Mucosa of descending colon (tissue), 3 donors: ENCODE measurements at regions not wholly inside any gene's neighbourhood (a gene's known extent, or its start where the extent isn't known, plus 50 kb on each side); places are given as distances from the start of the nearest gene placed in this dataset.

Source experiments
- ATAC-seq: fragments of 200-7000 bp; cut with Tn5 transposase; one replicate; pipeline ENCODE4 v1.9.1; 2020; ENCODE audit warnings: mild to moderate bottlenecking, moderate library complexity
- DNase-seq, 3 donors: peaks; one replicate each; pipeline ENCODE4 v3.0.0-alpha.2; 2020
- H3K36me3 ChIP-seq: fragments of 200-600 bp; one replicate; pipeline ENCODE4 v1.8.0; 2021; ENCODE audit warnings: low read depth, mild to moderate bottlenecking
- H3K4me1 ChIP-seq: fragments of 200-600 bp; one replicate; pipeline ENCODE4 v1.8.0; 2021; ENCODE audit warnings: low read depth, mild to moderate bottlenecking
- H3K4me3 ChIP-seq: fragments of 200-600 bp; one replicate; pipeline ENCODE4 v1.8.0; 2021; ENCODE audit warnings: mild to moderate bottlenecking
- H3K9me3 ChIP-seq: fragments of 200-600 bp; one replicate; pipeline ENCODE4 v1.8.0; 2021; ENCODE audit warnings: mild to moderate bottlenecking
- intact Hi-C, 2 donors: fragments of 100-400 bp; cut with DNase I in 1 of 2; cut with micrococcal nuclease in 1 of 2; formaldehyde crosslinking; loops; one replicate each; pipeline versions ENCODE4 v1.11.0 to v1.11.1; 2022; cut with DNase I, micrococcal nuclease
- TF ChIP-seq, protein P1 (sequence below): fragments of 200-600 bp; IDR thresholded peaks from one replicate; pipeline ENCODE4 v1.8.0; 2022; ENCODE audit warnings: antibody characterized with exemption, mild to moderate bottlenecking
- donor health status: DM: no; HTN: no; CAD: no; lungs with moderate emphysema.
- donor health status: DM: no; HTN: no; CAD: no.
- donor health status: DM: no; HTN: yes; CAD: no.

- TF ChIP-seq, protein P1, sequence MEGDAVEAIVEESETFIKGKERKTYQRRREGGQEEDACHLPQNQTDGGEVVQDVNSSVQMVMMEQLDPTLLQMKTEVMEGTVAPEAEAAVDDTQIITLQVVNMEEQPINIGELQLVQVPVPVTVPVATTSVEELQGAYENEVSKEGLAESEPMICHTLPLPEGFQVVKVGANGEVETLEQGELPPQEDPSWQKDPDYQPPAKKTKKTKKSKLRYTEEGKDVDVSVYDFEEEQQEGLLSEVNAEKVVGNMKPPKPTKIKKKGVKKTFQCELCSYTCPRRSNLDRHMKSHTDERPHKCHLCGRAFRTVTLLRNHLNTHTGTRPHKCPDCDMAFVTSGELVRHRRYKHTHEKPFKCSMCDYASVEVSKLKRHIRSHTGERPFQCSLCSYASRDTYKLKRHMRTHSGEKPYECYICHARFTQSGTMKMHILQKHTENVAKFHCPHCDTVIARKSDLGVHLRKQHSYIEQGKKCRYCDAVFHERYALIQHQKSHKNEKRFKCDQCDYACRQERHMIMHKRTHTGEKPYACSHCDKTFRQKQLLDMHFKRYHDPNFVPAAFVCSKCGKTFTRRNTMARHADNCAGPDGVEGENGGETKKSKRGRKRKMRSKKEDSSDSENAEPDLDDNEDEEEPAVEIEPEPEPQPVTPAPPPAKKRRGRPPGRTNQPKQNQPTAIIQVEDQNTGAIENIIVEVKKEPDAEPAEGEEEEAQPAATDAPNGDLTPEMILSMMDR, result no peak
- H3K4me3 ChIP-seq, result no peak overlapping the region
- DNase-seq, result no peak
- no peak for ATAC-seq
- intact Hi-C loops, result no loop called here
- no peaks in the 10 kb centered on the region for H3K36me3 ChIP-seq
- no peaks in the 10 kb centered on the region for H3K9me3 ChIP-seq
- no peaks in the 10 kb centered on the region for H3K4me1 ChIP-seq
Observed at GRCh38 chr2:238651306-238652052, 196.4 kb upstream of the TWIST2 start.

DNA sequence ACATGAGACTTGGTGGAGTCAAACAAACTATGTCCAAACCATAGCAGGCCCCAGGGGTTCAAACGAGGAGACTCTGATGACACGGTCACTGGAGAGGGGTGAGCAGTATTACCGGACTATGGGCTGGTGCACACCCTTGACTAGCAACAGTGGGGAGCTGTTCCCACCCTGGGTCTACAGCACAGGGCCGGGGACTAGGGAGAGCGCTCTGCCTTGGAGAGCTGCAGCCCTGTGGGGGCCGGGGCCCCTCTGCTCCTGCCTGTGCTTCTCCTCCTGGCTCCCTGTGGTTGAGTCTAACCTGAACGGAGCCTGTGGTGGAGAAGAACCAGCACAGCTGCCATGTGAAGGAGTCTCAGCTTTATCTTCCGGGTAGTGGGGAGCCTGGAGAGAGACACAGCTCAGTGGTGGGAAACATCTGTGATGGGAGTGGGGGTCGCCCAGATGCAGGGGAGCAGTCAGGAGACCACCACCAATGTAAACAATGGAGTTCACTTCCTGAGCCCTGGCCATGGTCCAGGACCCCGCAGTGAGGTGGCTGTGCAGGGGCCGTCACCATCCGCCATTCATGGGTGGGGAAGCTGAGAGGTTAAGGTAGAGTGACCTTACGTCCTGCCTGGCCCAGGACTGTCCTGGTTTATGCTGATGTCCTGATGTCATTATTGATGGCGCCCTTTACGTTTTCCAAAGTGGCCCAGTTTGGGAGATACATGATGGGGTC lies 195.7 kb upstream of the TWIST2 start:
- TF ChIP-seq, protein P1, result no peak
- ATAC-seq, result no peak
- intact Hi-C loops, result no loop called here

DNA sequence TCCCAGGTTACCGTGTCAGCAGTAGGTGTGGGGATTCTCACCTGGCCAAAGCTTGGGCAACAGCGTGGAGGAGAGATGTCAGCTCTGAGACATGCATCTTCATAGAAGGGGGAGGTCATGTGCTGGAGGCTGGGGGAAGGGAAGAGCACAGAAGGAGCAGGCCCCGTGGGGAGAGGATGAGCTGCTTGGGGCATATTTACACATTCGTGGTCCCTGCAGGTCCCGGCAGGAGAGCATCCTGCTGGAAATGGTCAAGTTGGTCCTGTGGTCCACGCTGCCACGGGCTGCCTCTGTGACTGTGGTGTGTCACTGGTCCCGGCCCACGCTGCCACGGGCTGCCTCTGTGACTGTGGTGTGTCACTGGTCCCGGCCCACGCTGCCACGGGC lies 195.1 kb upstream of the TWIST2 start:
- ATAC-seq, result no peak
- Histone ChIP-seq H3K4me3 (no peak overlapping the region), H3K4me1 (peaks cover 3% of the 10 kb centered on the region), H3K9me3 (no peaks in the 10 kb centered on the region), H3K36me3 (no peaks in the 10 kb centered on the region)
- intact Hi-C loops, result no loop called here
- TF ChIP-seq, protein P1, result no peak
- no peak for DNase-seq

More for the DNA sequence above, 195.7 kb upstream of the TWIST2 start:
- DNase-seq, result no peak
- no peaks in the 10 kb centered on the region for H3K9me3 ChIP-seq
- peaks cover 3% of the 10 kb centered on the region for H3K4me1 ChIP-seq
- H3K4me3 ChIP-seq, result no peak overlapping the region
- no peaks in the 10 kb centered on the region for H3K36me3 ChIP-seq

DNA sequence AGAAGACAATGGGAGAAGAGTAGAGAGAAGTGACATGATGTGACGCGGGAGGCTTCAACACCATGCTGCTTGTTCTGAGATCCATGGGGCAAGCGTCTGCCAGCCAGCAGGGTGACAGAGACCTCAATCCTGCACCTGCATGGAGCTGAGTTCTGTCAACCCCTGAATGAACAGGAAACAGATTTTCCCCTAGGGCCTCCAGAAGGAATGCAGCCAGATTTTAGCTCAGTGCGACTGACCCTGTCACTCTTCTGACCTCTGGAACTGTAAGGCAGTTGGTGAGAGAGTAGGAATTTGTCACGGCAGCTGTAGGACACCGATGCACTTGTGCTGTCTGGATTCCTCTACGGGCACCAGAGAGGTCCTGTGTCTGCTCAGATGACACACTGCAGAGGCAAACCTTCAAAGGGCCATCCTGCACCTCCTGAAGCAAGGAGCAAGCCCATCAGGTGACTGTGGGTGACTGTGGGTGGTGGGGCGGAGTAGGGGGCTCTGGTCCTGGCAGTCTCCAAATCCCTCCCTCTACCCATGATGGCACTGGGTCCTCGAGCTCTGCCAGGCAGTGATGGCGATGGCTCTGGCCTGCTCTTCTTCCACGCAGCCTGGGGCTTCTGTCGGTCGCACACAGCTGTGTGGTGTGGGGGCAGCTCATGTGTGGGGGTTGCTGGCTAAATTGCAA lies 194.3 kb upstream of the TWIST2 start:
- ATAC-seq (no peak), DNase-seq (no peak)
- intact Hi-C loops, result no loop called here
- no peaks in the 10 kb centered on the region for H3K36me3 ChIP-seq
- H3K4me3 ChIP-seq, result no peak overlapping the region
- TF ChIP-seq, protein P1, result no peak
- H3K9me3 ChIP-seq, result no peaks in the 10 kb centered on the region
- H3K4me1 ChIP-seq, result peaks cover 3% of the 10 kb centered on the region

DNA sequence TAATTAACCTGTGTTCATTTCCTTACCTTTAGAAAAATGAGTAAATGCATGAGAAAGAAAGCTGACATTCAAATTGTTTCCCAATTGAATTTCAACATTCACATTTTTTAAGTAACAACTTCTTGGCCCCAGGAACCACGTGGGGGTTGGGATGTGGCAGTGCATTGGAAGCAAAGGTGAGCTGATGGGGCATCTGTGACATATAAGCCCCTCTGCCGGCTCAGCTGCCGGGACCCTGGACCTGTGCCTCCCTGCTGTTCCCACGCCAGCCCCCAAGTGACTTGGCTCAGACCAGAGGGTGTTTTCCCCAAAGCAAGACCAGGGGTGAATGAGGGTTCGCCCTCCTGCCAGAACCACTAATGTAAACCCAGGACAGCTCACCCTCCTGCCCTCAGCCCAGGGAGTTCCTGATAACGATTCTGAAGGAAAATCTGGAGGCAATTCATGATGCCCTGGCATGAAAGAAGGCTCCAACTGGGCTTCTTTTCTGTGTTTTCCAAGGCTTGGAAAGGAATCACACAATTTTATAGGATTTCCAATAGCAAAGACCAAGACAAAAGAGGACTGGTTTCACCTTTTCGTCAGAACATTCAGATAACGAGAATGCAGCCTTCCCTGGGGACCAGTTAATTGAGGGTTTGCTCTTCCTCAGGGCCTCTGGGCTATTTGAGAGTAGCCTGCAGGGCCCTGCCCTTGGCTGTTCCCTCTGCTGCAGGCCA lies 193.2 kb upstream of the TWIST2 start:
- Histone ChIP-seq H3K36me3 (no peaks in the 10 kb centered on the region), H3K4me3 (no peak overlapping the region), H3K9me3 (no peaks in the 10 kb centered on the region), H3K4me1 (peaks cover 3% of the 10 kb centered on the region)
- TF ChIP-seq, protein P1, result no peak
- no peak for ATAC-seq
- no peak for DNase-seq
- intact Hi-C loops, result no loop called here
